A204.1 (cell line): ENCODE measurements at regions not wholly inside any gene's neighbourhood (a gene's known extent, or its start where the extent isn't known, plus 50 kb on each side); places are given as distances from the start of the nearest gene placed in this dataset.

Experiments used
- FAIRE-seq: peaks from 2 replicates; lab custom pipeline; 2012; peaks lifted over from hg19 to GRCh38; lab: Jason Lieb, UNC

DNA sequence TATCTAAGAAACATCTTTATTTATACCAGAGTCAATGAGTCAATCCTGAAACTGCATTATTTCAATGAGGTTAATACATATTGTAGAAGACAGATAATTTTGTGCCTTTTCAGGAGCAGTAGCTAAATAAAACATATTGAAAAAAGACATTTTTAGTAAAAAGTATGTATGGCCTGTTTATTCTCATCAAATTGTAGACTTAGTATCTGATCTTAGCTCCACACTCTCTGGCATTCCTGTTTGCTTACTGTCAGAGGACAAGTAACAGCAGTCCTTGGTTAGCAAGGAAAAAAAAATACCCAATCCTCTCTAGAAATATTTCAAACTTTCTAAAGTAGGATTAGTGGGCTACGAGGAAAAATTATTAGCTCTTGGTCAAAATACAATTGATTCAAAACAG lies 50.5 kb upstream of the GUCY1A1 start:
- FAIRE-seq, result no peak

DNA sequence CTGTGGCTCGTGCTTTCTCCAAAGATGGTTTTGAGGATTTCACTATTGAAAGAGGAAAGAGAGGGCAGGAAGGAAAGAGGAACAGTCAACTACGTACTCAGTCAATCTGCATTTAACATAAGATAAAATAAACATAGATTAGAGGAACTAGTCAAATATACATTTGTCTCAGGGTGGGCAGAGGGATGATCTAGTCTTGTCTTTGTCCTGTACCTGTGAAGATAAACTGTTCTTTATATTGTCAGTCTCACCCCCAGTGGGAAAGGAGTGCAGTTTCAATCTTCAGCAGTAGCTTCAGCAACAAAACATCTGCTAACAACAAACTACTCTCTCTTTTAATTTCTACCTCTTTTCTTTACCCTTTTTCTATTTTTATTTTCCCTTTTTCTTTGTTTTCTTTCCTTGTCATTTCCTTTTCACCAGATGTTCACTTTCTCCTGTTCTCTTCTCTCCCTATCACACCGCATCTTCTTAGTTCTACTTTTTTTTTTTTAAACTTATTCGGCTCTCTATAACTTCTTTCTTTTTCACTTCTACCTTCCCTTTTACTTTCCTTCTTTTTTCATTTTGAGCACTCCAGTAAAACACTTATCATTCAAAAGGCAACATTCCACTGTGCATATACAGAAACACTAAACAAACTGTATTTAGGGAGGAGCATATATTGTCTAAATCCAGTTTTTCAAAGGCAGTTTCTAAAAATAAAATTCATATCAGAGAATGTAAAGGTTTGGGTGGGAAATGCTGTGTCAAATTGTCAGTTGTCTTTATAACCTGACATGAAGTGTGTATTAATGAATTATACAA lies 51.4 kb upstream of the GUCY1A1 start:
- no peak for FAIRE-seq

DNA sequence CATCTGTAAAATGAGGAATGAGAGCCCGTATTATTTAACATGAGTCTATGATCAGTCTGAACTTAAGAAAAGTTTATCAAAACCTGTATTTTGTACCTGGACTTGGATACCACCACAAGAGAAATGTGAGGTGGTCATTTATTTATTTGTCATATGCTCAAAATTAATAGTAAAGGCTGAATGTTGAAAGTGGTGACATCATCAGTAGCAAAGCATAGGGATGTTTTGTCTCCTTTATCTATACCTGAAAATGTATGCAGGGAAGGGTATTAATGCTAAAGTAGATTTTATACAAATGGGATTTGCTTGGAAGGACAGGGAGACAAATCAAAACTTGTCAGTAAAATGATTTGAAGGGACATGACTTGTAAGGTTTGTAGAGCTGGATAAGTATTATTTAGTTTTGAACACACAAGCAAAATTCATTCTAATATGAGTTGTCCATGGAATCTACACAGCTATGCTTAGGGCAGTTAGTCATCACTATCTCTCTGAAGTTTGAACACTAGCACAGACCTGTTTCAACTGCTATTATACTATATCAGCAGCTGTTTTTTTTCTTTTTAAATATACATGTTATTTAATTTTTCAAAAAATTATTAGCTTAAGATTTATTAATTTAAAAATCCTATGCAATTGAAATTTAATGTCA lies 52.4 kb upstream of the GUCY1A1 start:
- FAIRE-seq, result no peak

DNA sequence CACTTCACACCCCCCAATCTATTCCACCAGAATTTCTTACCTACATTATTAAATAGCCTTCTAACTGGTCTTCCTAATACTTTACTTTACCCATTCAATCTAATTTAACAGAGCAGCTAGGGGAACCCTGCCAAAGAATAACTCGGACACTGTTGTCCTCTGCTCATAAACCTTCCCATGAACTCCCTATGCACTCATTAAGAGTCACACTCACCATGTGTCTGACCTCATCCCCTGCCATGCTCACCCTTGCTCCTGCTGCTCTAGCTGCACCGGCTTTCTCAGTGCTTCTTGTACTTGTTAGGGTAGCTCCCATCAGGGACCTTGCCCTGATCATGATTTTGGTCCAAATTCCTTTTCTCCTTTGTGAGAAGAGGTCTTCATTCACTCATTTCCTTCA lies 54.6 kb upstream of the GUCY1A1 start:
- FAIRE-seq, result no peak

DNA sequence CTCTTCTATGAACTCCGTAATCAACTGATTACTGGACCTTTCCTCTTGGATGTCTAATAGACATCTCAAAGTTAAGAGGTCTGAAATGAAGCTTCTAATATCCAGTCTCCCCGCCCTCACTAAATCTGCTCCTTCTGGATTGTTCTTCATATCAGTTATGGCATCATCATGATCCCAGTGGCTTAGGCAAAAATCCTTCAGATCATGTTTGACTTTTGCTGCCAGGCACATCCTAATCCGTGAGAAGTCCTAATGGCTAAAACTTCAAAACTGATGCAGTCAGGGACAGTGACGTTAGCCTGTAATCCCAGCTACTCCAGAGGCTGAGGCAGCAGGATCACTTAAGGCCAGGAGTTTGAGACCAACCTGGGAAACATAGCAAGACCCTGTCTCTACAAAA lies 55.1 kb upstream of the GUCY1A1 start:
- no peak for FAIRE-seq

DNA sequence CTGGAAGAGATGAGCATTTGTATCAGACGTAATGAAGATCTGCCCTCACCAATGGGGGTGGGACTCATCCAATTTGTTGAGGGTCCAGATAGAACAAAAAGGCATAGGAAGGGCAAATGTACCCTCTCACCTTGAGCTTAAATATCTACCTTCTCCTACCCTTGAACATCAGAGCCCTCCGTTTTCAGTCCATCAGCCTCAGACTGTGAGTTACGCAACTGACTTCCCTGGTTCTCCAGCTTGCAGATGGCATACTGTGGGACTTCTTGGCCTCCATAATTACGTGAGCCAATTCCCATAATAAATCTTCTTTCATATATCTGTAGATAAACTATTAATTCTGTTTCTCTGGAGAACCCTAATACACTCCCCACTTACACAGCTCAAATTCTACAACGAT lies 56.5 kb upstream of the GUCY1A1 start:
- FAIRE-seq, result no peak

DNA sequence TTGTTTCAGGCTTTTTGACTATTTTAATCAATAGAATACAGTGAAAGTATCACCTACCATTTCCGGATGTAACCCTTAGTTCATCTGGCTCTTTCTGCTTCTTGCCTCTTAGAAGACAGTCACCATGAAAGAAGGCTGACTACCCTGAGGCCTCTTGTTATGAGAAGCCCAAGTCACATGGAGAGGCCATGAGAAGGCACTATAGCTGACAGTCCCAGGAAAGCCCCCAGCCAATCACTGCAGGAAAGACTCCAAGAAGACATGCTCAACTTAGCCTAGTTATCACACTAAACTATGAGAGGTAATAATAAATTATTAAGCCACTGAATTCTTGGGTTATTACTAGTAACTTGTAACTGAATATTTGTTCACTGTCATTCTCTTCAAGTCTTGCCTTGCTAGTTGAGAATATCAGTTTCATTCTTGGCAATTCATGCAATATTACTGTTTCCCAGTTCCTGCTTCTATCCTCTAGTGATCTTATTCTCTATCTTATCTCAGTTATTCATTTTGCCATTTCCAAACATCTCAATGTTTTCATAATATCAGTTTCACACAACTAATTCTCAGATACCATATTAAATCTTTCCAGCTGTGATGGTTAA lies 57.1 kb upstream of the GUCY1A1 start:
- FAIRE-seq, result no peak

DNA sequence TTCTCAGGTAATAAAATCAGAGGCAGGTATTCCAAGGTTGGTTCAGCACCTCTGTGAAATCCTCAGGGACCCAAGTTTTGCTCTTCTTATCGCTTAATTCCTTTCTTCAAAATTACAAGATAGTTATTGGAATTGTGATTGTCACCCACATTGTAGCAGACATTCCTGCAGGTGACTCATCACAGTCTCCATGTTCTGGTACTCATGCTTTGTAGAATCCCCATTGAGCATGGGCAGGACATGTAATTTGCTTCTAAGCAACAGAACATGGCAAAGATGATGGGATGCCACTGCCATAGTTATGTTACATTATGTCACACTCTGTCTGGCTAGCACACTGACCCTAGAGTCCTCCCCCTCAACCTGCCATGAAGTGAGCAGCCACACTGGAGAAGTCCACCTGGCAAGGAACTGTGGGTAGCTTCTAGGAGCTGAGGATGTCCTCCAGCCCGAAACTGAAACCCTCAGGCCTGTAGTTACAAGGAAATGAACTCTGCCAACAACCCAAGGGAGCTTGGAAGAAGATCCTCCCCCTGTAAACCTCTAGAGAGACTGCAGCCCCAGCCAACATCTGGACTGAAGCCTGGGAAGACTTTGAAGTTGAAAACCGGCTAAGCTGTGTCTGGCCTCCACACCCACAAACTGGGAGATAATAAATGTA lies 58.3 kb upstream of the GUCY1A1 start:
- FAIRE-seq, result no peak

DNA sequence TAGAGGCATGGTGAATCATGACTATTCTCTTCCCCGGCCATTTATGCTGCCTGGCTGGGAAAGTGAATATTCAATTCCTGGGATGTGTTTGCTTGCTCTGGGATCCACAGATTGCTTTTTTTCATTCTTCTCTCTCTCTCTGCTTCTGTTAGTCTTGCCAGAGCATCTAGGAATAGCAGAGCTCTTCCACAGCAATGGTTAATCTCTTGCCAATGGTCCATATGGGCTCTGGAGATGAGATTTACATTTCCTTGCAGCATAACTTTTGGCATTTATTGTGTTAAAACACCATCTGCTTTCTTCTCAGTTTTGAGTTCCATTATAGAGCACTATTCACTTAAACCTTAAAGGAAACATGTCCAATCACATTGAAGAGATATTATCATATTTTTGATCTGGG lies 59.2 kb upstream of the GUCY1A1 start:
- no peak for FAIRE-seq

DNA sequence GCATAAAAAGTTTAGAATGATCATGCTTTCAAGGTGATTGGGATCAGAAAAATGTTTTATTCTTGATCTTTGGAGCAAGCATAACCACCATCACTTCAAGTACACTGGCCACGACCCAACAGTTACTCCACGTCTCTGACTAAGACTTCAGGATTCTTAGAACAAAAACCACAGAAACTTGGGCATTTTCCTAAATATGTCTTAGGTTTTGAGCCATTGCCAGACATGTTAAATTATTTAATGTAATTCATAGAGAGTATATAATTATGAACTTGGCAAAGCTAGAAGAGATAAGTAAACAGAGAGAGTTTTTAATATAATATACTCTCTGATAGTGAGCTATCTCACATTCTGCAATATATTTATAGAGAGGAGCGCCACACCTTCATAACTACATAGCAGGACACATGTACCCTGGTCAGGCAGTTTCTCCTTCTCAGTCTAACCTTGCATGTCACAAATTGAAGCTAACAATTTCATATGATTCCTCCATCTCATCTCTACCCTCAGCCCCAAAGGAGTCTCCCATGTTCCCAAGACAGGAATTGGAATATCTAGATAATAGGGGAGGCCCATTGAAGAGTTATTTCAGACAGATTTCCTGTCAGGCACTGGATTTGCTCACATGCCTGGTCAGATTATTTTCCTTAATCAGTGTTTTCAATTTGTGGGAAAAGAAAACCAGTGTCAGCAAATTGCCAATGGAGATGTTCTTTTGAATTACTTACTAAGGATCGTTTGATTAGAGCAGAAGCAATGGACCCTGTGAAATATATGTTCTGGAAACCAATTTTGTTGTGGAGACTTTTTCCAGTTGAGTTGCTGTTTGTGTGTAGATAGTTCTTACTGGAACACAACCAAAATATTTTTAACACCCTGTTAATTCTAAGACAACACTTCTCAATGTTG lies 61.7 kb upstream of the GUCY1A1 start:
- no peak for FAIRE-seq

DNA sequence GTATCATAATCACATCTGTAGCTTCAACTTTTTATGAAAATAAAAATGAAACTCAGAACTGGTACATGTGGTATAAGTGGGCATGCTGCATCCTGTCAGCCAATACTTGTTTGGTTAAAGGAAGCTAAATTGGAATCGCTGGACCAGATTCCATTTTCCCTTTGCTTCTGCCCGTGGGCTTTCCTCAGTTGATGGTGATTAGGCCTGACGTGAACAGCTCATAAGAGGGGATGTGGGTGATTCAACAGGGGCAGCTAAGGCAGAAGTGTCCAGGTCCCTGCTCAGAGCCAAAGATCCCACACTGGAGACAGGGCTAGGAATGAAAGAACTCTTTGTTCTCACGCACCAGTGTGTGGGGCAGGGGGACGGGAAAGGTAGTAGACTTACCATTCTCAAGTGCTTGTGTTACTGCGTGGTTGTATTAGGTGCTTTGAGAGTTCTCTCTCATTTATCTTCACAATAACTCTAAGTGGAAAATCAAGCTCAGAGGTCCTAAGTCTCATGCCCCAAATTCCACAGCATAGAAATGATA lies 63.2 kb upstream of the GUCY1A1 start:
- FAIRE-seq, result no peak

DNA sequence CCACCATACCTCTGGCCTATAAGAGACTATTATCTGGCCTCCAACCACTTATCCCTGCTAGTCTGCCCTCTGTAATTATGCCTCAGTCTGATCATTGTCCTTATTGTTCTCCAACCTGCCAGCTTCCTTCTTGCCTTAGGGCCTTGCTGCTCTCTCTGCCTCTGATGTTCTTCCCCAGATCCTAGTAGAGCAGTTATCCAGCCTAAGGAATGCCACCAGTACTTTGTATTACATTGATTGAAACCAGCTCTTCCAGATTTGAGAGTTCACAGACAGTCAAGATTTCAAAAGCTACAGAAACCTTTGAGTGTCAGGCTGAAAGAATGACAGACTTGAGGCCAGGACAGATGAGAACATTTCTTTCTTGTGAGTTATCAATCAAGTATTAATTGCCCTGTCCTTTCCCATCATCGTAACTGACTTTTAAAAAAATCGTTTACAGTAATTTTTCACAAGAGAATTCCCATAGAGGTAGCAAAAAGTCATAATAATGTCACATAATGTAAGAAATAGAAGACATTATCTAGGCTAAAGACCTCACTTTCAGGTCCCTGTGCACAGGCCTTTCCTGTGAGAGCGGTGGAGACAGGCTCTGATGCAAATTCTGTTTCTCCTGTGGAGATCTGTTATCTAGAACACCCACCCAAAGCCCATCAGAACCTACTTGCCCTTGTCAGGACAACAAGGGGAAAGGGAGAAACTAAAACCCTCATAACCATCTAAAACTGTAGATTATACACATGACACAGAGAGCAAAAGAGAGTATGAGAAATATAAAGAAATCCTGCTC lies 64.1 kb upstream of the GUCY1A1 start:
- no peak for FAIRE-seq

DNA sequence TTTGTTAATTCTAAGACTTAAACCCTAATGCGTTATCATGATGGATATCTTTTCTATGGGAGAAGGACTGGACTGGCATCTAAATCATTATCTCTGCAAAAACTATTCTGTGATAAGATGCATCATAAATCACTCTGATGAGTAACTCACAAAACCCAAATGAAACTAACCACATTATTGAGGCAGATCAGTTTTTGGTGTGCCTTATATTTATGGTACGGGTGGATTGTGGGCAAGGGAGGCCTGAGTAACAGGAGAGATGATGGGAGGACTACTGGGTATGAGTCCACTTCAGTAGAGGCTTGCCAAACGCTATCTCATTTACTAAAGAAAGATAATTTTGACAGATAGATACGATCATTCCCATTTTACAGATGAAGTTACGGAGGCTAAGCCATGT lies 66.4 kb upstream of the GUCY1A1 start:
- FAIRE-seq, result no peak

DNA sequence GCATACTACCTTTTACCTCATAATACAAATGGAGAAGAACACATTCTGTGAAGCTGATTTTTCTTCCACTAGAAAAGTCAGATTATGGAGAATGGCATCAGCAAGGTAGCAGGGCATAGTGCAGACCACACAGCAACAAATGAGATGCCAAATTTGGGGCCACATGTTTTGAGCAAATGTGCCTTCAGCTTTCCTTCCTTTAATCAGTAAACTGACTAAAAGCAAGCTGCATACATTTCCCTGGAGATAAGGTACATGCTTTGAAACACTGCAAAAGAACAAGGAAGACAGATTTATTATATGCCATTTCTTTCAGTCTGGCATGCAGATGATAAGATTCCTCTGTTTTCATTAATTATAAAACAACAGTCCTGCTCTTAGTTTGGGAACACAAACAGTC lies 67.1 kb upstream of the GUCY1A1 start:
- no peak for FAIRE-seq

DNA sequence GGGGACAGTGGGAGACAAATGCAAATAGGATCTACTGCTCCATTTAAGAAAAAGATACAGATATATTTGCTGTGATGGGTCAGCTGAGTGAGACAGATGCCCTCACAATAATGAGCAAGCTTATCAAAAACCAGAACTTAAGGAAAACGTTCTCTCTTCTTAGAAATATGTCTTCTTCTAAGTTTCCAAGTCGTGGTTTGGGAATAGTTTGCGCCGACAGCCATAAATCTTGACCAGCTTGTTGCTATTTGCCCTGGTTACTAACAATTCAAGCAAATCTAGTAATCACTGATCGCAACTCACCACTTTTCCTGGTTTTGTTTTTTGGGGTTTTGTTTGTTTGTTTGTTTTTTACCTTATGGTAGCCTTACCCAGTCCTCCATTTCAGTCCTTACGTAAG lies 67.6 kb upstream of the GUCY1A1 start:
- no peak for FAIRE-seq

DNA sequence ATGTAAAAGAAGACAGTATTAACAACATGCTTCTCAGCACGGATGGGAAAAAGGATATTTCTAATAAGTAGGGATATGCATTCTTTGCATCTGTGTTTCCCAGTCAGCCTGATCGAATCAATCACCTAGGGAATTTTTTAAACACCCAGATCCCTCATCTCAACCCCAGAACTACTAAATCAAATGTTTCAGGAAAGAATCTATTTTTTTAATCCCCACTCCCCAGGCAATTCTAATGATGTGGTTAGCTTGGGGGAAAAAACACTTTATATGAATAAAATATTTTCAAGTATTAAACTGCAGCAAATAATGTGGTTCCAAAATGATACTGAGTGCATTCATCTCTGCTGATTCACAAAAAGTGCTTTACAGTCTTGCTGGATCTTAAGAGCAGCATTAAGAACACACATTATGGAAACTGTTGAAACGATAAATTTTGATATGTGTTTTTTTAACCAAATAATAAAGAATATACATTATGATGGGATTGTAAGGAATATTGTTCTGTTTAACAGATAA lies 68.7 kb upstream of the GUCY1A1 start:
- FAIRE-seq, result no peak

DNA sequence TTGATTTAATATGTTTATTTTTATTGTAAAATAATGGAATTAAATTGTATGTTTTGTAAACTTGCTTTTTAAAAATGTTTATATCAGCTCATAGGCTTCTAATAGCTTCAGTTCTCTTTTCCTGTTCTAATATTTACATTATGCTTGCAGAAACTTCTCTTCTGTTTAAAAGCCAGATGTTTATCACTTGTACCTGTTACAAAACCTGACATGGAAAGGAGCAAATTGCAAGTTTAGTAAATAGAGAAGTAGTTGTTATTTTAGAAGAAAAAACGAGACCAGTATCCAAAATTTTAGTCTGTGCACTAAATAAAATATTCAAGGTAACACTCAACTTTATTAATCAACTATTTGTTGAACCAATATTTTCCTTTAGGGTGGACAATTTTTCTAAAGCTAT lies 69.4 kb upstream of the GUCY1A1 start:
- no peak for FAIRE-seq

DNA sequence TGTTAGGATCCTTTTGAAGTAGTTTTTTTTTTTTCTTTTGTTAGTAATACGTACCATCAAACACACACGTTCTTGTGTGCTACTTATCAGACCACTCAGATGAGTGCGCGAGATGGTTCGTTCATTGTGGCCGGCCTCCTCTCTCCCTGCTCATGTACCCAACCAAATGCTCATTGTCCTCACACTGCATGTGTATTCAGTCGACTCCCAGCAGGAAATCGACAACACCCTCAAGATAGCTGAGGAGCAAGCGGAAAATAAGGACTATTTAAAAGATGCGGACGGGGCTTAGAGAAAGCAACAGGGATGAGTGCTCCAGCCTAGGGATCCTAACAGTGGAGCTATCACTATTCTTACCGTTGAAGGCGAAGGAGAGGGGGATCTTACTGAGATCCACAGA lies 72.9 kb upstream of the GUCY1A1 start:
- no peak for FAIRE-seq

DNA sequence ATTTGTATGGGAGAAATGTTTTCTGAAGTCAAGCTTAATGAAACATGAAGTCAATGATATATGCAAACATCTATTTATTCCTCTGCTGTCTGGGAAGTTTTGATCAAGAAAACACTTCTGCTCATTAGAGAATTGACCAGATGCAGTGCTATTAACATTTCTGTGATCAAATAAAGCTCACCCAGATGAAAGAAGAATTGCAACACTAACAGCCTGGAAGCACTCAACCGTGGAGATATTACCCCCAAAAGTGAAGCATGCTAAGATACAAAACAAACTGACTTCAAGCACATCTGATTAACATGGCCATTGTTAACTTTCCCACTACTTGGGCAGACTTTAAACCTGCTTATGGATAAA lies 73.7 kb upstream of the GUCY1A1 start:
- FAIRE-seq, result no peak

DNA sequence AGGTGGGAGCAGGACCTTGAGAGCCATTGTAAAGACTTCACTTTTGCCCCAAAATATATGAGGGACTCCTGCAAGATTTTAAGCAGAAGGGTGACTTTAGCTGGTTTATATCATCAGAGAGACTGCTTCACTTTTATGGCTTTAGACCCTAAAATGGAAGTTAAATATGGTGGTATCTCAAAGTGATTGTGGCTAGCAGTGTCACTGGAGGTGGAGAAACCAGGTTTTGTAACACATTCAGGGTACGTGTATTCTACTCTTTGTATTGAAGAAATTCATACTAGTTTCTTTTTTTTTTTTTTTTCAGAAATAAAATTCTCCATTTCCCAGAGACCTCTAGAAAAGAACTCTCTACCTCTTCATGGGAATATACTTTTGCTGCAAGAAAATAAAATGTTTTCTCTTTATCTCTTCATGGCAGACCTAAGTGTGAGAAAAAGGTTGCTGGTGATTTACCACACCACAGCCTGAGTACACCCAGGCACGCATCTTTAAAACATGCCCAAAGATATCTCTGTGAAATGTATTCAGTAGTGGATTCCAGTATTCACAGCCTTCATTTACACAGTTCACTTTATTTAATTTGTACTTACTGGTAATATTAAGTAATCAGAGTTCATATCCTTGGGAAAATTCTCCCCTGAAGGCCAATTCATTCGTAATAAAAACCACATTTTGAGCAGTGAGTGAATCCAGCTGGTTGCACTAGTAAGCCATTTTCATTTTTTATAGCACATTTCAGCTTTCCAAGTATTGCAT lies 74.3 kb upstream of the GUCY1A1 start:
- FAIRE-seq, result no peak
